HG03139 (cell line): ENCODE measurements at regions not wholly inside any gene's neighbourhood (a gene's known extent, or its start where the extent isn't known, plus 50 kb on each side); places are given as distances from the start of the nearest gene placed in this dataset.
"Not testable (repeated sequence)": the region's sequence is repeated elsewhere in the genome, so short reads cannot be mapped to it uniquely, and the experiment has no call there.

Experiments used
- ATAC-seq: cut with Tn5 transposase; IDR thresholded peaks from one replicate; pipeline ENCODE4 v1.9.1; 2021; ENCODE audit not compliant: unreplicated experiment

DNA sequence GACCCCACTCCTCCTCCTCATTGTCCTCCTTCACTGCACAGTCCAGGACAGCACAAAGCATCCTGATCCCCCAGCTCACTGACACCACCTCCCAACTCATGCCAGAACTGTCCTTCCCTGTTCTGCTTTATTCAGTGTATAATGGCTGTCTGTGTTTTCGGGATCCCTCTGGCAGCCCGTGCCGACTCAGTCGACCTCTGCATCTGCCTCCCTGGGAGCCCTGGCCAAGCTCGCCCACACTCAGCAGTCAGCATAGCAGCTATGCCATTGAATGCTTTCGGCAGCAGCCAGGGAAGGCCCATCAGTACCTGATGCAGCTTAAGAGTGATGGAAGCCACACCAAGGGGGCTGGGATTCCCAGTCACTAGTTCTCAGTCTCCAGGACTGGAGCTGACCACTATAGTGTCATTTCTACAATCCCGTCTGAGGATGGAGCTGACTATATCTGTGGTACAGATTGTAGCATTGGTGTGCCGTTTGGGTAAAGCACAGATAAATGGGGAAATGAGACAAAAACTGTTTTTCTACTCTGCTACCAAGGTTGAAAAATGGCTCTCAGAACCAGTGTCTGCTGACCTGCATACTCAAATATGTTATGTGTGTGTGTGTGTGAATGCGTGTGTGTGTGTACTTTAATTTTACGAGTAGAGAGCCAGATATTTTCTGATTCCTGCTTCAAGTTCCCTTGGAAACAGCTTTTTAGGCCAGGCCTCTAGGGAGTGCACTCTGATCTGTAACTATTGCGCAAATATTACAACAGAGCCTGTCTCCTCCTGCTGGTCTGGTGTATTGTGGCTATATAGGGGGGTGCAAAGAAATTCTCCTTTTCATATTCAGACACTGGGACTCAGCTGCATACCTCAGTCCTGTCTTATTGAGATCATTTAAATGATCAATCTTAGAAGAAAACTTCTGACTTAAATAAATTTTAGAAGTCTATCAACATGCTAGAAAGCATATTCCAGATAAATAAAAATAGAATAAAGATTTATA is 78.8 kb upstream of the TOP3B start:
- ATAC-seq: no peak

- no peak for ATAC-seq
Measured at GRCh38 chr22:22060200-22061084, 77.9 kb upstream of the TOP3B start.

- ATAC-seq: no peak
Measured at GRCh38 chr22:22059291-22060002, 76.9 kb upstream of the TOP3B start.

GRCh38 chr22:22058633-22059290 is 76.2 kb upstream of the TOP3B start:
- no peak for ATAC-seq

- ATAC-seq: no peak
Measured at GRCh38 chr22:22057617-22058378, 75.2 kb upstream of the TOP3B start.

- not testable (repeated sequence) for ATAC-seq
Measured at GRCh38 chr22:22056809-22057594, 74.4 kb upstream of the TOP3B start.

DNA sequence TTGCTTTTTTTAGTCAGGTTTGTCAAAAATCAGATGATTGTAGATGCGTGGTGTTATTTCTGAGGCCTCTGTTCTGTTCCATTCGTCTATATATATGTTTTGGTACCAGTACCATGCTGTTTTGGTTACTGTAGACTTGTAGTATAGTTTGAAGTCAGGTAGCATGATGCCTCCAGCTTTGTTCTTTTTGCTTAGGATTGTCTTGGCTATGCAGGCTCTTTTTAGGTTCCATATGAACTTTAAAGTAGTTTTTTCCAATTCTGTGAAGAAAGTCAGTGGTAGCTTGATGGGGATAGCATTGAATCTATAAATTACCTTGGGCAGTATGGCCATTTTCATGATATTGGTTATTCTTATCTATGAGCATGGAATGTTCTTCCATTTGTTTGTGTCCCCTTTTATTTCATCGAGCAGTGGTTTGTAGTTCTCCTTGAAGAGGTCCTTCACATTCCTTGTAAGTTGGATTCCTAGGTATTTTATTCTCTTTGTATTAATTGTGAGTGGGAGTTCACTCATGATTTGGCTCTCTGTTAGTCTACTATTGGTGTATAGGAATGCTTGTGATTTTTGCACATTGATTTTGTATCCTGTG is 70.1 kb upstream of the TOP3B start:
- not testable (repeated sequence) for ATAC-seq

DNA sequence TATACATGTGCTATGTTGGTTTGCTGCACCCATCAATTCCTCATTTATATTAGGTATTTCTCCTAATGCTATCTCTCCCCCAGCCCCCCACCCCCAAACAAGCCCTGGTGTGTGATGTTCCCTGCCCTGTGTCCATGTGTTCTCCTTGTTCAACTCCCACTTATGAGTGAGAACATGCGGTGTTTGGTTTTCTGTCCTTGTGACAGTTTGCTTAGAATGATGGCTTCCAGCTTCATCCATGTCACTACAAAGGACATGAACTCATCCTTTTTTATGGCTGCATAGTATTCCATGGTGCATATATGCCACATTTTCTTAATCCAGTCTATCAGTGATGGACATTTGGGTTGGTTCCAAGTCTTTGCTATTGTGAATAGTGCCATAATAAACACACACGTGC is 68.4 kb upstream of the TOP3B start:
- not testable (repeated sequence) for ATAC-seq

GRCh38 chr22:22050141-22050775 is 67.7 kb upstream of the TOP3B start:
- no peak for ATAC-seq

DNA sequence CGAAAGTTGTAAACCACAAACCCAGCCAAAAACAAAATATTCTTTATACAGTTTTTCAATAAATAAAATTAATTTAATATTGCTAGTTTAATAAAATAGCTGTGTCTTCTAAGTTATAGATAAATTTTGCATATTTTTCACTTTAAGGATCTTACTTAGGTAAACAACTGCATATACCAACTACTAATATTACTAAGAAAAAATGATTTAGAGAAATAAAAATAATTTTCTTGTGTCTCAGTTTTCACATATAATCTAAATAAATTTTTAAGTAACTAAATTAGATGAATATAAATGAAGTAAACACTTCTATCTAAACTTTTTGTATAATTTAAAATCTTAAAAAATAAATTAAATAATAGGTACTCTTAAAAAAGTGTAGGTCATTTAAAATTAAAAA is 67.1 kb upstream of the TOP3B start:
- ATAC-seq: no peak

DNA sequence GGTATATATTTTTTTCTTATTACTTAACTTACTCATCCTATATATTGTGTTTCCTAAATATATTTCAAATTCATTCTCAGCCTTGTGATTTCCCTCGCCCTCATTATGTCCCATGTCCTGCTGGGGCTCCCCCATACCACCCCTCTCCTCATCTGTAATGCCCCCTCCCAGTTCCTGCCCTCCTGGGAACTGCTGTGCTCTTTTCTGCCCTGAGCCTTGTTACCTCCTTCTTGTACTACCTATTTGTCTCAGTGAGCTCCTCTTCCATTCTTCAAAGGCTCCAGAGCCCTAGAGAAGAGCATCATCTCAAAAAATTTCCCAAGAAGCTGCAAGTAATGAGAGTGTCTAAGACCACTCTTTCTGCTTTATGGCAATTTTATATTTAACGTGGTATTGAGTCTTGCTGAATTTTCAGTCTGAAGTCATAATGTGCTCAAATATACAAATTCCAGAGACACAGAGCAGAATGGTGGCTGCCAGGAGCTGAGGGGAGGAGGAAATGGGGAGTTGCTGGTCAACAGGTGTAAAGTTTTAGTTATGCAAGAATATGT is 66.5 kb upstream of the TOP3B start:
- ATAC-seq: no peak

GRCh38 chr22:22048318-22048942 is 65.8 kb upstream of the TOP3B start:
- ATAC-seq: no peak

DNA sequence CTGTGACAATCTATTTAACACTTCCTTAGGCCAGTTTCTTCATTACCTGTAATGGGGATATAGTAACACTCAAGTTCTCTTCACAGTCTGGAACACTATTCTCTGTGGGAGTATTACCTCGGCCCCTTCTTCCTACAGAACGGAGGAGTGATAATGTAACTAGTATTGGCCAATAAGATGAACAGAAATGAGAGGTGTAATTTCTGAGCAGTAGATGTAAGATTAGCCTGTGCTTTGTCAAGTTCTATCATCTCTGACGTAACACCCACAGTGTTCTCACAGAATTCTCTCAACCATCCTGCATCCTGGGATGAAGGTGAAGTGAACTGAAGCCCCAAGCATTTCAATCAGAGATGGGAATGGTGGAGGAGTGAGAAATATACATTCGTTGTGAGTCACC is 65.2 kb upstream of the TOP3B start:
- ATAC-seq: no peak

DNA sequence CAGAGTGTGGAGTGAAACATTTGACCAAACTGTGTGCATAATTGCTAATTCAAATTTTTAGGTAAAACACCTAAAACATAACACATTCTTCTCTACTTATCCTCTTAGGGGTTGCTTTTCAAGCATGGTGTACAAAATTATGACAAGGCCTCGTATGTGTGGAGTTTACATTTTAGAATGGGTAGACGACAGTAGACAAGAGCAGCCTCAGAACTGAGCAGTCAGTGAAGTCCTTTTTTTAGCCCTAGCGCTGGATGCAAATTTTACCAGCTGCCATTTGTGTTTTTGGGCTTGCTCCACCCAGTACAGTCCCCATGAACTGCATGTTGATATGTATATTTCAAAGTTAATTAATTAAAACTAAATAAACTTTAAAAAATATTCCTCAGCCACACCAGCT is 64.7 kb upstream of the TOP3B start:
- no peak for ATAC-seq

- ATAC-seq: no peak
Measured at GRCh38 chr22:22046370-22046769, 63.8 kb upstream of the TOP3B start.

GRCh38 chr22:22045571-22046335 is 63.2 kb upstream of the TOP3B start:
- no peak for ATAC-seq

DNA sequence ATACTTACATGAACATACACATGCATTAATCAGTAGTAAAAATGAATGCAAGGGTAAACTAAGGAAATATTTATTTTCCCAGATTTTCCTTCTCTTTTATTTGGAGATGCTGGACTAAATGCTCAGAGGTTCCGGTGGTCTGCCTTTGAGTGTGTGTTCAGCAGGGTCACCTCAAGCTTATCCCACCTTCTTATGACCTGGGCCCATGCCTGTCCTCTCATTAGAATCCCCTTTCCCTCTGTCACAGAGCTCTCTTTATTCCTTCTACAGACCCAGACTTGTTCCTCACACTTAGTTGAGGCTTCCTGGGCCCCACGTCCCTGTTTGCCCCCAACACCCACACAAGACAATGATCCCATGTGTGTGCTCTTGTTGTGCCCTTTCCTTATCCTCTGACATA is 61.6 kb upstream of the TOP3B start:
- ATAC-seq: no peak
